H7 (cell line): ENCODE measurements at regions not wholly inside any gene's neighbourhood (a gene's known extent, or its start where the extent isn't known, plus 50 kb on each side); places are given as distances from the start of the nearest gene placed in this dataset.
A peak's percentile ranks its signal among the peaks of the same experiment; 100 is the strongest.

Source experiments
- DNase-seq: peaks from one replicate; pipeline ENCODE4 v3.0.0; 2012
- H3K27me3 ChIP-seq: 2 replicates; pipeline ENCODE4 v1.6.0; 2011; ENCODE audit warnings: mild to moderate bottlenecking, low read length; ENCODE audit not compliant: control insufficient read depth, insufficient read depth
- H3K36me3 ChIP-seq: replicated peaks from 2 replicates; pipeline ENCODE4 v1.5.1; 2011; ENCODE audit warnings: low read length; ENCODE audit not compliant: control insufficient read depth, insufficient read depth
- H3K4me3 ChIP-seq: 2 replicates; pipeline ENCODE4 v1.5.1; 2011; ENCODE audit warnings: low read depth, mild to moderate bottlenecking, control low read depth, low read length, moderate library complexity; ENCODE audit not compliant: insufficient read depth

DNA sequence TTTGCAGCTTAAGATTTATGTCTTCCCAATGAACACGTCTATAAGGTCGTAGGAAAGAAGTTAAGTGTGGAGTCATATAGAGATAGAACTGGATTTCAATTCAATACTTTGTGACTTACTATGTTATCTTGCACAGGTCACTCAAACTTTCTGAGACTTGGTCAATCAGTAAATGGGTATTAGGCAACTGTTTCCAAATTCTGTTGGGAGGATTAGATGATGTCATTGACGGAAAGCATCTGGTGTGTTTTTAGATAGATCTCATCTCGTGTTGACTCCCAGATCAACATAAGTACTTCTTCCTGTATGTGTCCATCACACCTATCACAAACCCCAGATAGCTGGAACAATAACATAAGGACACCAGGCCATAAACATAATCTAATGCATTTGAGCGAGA is 771.1 kb upstream of the FANCL start:
- no peaks in the 10 kb centered on the region for H3K36me3 ChIP-seq
- no peaks in the 10 kb centered on the region for H3K27me3 ChIP-seq
- no peak for DNase-seq
- no peak overlapping the region for H3K4me3 ChIP-seq

DNA sequence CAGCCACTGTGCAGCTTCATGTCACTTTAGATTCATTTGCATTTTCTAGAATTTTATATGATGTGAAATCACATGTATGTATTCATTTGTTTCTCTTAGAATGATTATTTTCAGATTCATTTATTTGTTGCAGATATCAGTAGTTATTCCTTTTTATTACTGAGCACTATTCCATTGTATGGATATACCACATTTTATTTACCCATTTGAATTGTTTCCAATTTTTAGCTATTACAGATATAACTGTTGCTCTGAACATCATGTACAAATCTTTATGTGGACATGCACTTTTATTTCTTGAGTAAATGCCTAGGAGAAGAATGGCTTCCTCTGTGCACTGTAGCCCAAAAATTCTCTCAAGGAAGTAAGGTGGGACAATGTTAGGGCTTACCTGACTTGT is 767.8 kb upstream of the FANCL start:
- no peaks in the 10 kb centered on the region for H3K36me3 ChIP-seq
- H3K4me3 ChIP-seq: no peak overlapping the region
- no peaks in the 10 kb centered on the region for H3K27me3 ChIP-seq
- no peak for DNase-seq

- Histone ChIP-seq H3K4me3 (no peak overlapping the region), H3K36me3 (no peaks in the 10 kb centered on the region), H3K27me3 (no peaks in the 10 kb centered on the region)
- peak; percentile 10 for DNase-seq
Observed at GRCh38 chr2:59005836-59006615, 764.9 kb upstream of the FANCL start.

DNA sequence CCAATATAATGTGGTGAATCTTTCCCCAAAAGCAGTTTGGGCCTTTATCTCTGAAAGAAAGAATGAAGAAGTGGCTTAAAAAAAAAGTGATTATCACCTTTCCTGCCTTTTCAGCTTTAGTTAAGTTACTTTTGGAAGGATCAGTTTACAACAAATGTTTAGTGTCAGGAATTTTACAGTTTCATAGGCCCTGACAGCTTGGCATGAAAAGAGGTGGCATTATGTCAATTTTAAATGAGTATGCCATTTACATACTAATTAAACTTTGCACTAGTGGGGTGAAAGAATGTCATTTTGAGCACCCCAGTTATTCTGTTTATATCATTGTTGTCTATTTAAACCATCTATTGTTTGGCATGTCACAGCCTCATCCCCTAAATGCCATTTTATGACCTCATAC is 763.5 kb upstream of the FANCL start:
- H3K4me3 ChIP-seq: no peak overlapping the region
- H3K36me3 ChIP-seq: no peaks in the 10 kb centered on the region
- no peaks in the 10 kb centered on the region for H3K27me3 ChIP-seq
- DNase-seq: no peak

DNA sequence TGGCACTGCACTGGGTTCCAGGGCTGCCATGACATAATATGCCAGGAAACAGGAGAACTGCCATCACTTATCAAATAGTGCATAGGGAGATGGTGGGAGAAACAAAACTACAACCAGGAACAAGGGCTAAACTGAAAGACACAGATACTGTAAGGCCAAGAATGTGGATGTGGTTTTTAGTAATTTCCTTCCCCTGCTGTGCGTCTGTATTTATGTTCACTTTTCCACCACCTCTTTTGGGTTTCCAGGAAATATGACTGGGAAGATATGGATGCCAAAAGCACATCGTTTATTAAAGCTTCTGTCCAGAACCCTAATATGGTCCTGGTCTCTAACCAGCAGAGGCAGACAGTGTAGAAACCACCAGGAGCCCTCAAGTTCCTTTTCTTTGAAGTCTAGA is 759.7 kb upstream of the FANCL start:
- DNase-seq: no peak
- no peaks in the 10 kb centered on the region for H3K27me3 ChIP-seq
- H3K4me3 ChIP-seq: no peak overlapping the region
- H3K36me3 ChIP-seq: no peaks in the 10 kb centered on the region

DNA sequence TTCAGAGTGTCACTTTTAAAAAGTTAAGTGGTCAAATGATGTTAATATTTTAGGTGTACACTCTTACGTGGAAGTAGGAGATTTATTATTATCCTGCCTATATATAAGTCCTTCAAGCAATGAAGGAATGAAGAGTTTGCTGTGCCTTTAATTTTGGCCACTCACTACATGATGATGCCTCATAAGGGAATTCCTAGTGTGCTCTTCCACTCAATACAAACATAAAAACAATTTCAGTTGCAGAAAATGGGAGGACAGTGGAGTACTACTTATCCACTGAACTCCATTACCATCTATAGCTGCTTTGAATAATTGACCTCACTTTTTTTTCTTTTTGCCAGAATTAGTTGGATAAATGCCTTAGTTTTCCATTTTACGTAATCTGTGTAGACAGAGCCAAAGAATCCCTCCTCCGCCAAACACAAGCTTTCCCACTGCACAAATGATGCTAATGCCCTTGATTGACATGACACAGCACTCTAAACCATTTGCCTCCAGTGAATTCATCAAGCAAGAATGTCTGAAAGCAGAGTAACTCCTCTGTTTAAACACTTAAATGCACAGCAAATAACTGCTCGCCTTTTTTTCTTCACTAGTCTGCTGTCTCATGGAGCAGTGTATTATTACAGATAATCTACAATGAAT is 751.1 kb upstream of the FANCL start:
- no peak overlapping the region for H3K4me3 ChIP-seq
- no peaks in the 10 kb centered on the region for H3K27me3 ChIP-seq
- H3K36me3 ChIP-seq: no peaks in the 10 kb centered on the region
- no peak for DNase-seq

- no peak for DNase-seq
- Histone ChIP-seq H3K27me3 (no peaks in the 10 kb centered on the region), H3K36me3 (no peaks in the 10 kb centered on the region), H3K4me3 (no peak overlapping the region)
Observed at GRCh38 chr2:58991357-58991756, 750.2 kb upstream of the FANCL start.

DNA sequence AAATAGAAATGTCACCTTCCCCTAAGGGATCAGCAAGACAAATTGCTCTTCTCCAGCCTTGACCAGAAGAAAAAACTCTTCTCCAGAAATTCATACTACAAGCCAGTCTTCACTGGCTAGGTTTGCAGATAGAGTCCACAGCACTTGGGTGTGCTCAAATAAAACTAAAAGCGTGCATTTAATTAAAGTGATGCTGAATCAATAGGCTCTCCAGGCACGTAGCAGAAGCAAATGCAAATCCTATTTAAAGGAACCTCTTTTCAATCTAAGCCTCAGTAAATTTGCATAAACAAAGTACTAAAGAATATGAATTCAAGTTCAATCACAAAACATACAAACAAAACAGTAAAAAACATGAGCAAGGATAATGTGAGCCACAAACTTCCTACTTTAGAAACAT is 744.4 kb upstream of the FANCL start:
- Histone ChIP-seq H3K27me3 (no peaks in the 10 kb centered on the region), H3K36me3 (no peaks in the 10 kb centered on the region), H3K4me3 (no peak overlapping the region)
- no peak for DNase-seq

- Histone ChIP-seq H3K36me3 (no peaks in the 10 kb centered on the region), H3K4me3 (no peak overlapping the region), H3K27me3 (no peaks in the 10 kb centered on the region)
- DNase-seq: no peak
Observed at GRCh38 chr2:58984731-58985130, 743.6 kb upstream of the FANCL start.

GRCh38 chr2:58983111-58983510 is 742.0 kb upstream of the FANCL start:
- Histone ChIP-seq H3K4me3 (no peak overlapping the region), H3K27me3 (no peaks in the 10 kb centered on the region), H3K36me3 (no peaks in the 10 kb centered on the region)
- no peak for DNase-seq

DNA sequence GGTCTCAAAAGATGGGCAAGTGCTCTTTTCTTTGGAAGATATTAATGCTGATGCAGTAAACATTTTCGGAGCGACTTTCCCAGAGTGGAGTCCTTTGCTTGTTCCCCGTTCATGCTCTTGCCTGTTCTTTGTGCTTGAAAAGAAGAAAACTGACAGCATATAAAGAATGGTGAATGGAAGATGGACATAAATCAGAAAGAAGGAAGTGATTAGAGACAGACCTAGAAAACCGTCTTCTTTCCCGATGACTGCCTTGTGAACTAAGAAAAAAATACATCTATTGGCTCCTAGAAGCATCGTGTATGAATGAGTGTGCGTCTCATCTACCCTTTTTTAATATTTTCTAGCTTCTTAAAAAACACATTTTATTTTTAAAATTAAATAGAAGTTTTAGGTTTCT is 740.1 kb upstream of the FANCL start:
- Histone ChIP-seq H3K27me3 (no peaks in the 10 kb centered on the region), H3K4me3 (no peak overlapping the region), H3K36me3 (no peaks in the 10 kb centered on the region)
- no peak for DNase-seq

DNA sequence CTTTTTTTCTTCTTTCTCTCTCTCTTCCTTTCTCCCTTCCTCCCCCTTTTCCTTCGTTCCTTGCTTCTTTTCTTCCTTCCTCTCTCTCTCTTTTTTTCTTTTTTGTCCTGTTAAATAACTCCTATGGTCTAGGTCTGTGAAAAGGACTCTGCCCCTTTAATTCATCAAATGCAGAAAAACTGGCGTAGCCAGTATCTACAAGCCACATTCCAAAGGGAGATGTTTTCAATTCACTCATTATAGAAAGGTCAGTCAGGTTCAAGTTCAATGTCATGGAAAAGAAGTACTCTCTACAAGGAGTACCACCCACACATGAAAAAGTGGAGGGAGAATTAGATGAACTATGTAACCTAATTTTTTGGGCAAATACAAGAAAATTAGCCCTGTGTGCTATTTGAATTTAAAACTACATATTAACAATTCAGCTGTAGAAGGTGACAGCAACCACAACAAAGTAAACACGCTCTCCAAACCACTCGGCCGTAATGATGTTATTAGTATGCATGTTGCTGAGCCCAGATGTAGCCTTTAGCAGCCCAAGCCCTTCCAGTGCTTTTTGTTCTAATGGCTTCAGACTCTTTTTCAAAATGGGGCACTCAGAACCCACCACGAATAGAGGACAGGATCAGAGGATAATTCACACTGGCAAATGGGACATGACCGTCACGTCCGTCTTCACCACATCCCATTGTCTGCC is 735.4 kb upstream of the FANCL start:
- Histone ChIP-seq H3K36me3 (no peaks in the 10 kb centered on the region), H3K27me3 (no peaks in the 10 kb centered on the region), H3K4me3 (no peak overlapping the region)
- DNase-seq: no peak

DNA sequence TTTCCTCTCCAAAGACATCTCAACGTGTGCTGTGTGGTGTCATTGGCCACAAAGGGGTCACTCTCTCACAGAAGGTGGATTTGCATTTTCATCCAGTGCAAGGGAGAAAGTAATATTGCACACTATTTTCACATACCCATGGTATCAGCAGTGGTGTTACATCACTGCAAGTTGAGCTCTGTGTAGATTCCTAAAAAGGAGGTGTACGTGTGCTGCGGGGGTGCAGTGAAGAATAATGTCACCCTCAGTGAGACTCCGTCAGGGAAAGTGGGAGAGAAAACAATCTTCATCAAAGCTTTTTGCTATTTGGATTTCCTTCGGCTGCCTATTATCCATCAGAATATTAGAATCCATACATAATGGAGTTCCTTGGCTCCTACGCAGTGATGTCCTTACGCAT is 733.8 kb upstream of the FANCL start:
- no peaks in the 10 kb centered on the region for H3K36me3 ChIP-seq
- H3K4me3 ChIP-seq: no peak overlapping the region
- H3K27me3 ChIP-seq: no peaks in the 10 kb centered on the region
- DNase-seq: no peak

- Histone ChIP-seq H3K27me3 (no peaks in the 10 kb centered on the region), H3K4me3 (no peak overlapping the region), H3K36me3 (no peaks in the 10 kb centered on the region)
- DNase-seq: no peak
Observed at GRCh38 chr2:58974426-58974825, 733.3 kb upstream of the FANCL start.

- DNase-seq: peak; percentile 16
- Histone ChIP-seq H3K36me3 (no peaks in the 10 kb centered on the region), H3K4me3 (no peak overlapping the region), H3K27me3 (no peaks in the 10 kb centered on the region)
Observed at GRCh38 chr2:58973811-58974281, 732.7 kb upstream of the FANCL start.
